Tibial nerve (tissue), 4 donors: ENCODE measurements at regions not wholly inside any gene's neighbourhood (a gene's known extent, or its start where the extent isn't known, plus 50 kb on each side); places are given as distances from the start of the nearest gene placed in this dataset.

Source experiments
- EP300 ChIP-seq, 2 donors: sonication (generic); formaldehyde crosslinking; IDR thresholded peaks; one replicate each; pipeline ENCODE4 v1.6.1; 2017; ENCODE audit warnings: antibody characterized with exemption in 2 of 2, mild to moderate bottlenecking in 1 of 2
- TF ChIP-seq, protein P1 (sequence below), 5 experiments: fragments of 200-600 bp in 3 of 5; fragments of 450-650 bp in 2 of 5; sonication (generic) in 3 of 5; IDR thresholded peaks; one replicate each; pipeline ENCODE4 v1.5.1; 2016 to 2019; ENCODE audit warnings: antibody characterized with exemption in 5 of 5, mild to moderate bottlenecking in 3 of 5, moderate library complexity in 2 of 5

DNA sequence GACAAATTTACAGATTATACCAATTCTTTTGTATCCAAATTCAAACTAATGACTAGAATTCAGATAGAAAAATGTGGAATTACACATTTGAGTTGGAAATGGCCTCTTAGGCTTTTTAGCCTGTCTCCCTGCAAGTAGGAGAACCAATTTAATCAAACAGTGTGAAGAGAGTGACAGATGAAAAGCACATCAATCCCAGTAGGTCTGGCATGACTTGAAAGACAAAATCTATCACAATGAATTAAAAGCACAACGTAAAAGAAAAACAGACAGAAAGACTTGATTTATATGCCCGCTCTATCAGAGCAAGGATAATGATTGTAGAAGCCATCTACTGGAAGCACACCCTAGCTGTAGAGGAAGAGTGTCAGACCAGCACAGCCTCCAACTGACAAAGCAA, 1084.4 kb upstream of the SPRY2 start:
- TF ChIP-seq EP300 (IDR thresholded peaks at IDR 0.05), result no peak
- TF ChIP-seq, protein P1, sequence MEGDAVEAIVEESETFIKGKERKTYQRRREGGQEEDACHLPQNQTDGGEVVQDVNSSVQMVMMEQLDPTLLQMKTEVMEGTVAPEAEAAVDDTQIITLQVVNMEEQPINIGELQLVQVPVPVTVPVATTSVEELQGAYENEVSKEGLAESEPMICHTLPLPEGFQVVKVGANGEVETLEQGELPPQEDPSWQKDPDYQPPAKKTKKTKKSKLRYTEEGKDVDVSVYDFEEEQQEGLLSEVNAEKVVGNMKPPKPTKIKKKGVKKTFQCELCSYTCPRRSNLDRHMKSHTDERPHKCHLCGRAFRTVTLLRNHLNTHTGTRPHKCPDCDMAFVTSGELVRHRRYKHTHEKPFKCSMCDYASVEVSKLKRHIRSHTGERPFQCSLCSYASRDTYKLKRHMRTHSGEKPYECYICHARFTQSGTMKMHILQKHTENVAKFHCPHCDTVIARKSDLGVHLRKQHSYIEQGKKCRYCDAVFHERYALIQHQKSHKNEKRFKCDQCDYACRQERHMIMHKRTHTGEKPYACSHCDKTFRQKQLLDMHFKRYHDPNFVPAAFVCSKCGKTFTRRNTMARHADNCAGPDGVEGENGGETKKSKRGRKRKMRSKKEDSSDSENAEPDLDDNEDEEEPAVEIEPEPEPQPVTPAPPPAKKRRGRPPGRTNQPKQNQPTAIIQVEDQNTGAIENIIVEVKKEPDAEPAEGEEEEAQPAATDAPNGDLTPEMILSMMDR (IDR thresholded peaks at IDR 0.05), result no peak
